Spleen (tissue), 11 donors: ENCODE measurements at regions not wholly inside any gene's neighbourhood (a gene's known extent, or its start where the extent isn't known, plus 50 kb on each side); places are given as distances from the start of the nearest gene placed in this dataset.

Experiments
- DNase-seq: peaks from one replicate; pipeline ENCODE4 v3.0.0-alpha.2; 2020
- H3K27ac ChIP-seq, 8 donors: fragments of 200-600 bp; sonication (generic) in 7 of 8; 1 replicate in 4 of 8; 2 replicates in 4 of 8; pipeline versions ENCODE4 v1.5.0 to v1.8.0; 2016 to 2021; ENCODE audit warnings: inconsistent platforms in 4 of 8, mild to moderate bottlenecking in 4 of 8, moderate library complexity in 1 of 8
- H3K27me3 ChIP-seq, 7 donors: fragments of 200-600 bp; sonication (generic) in 6 of 7; replicated peaks in 1 of 7; 1 replicate in 4 of 7; 2 replicates in 3 of 7; pipeline versions ENCODE4 v1.5.0 to v1.8.0; 2016 to 2021; ENCODE audit warnings: inconsistent platforms in 3 of 7, mild to moderate bottlenecking in 1 of 7
- H3K36me3 ChIP-seq, 6 donors: fragments of 200-600 bp; sonication (generic) in 5 of 6; 1 replicate in 4 of 6; 2 replicates in 2 of 6; pipeline versions ENCODE4 v1.5.0 to v1.8.0; 2016 to 2021; ENCODE audit warnings: inconsistent platforms in 2 of 6
- H3K4me1 ChIP-seq, 6 donors: fragments of 200-600 bp; sonication (generic) in 5 of 6; 1 replicate in 3 of 6; 2 replicates in 3 of 6; pipeline versions ENCODE4 v1.5.0 to v1.8.0; 2016 to 2021; ENCODE audit warnings: inconsistent platforms in 3 of 6
- H3K4me3 ChIP-seq, 8 donors: fragments of 200-600 bp; sonication (generic) in 7 of 8; 1 replicate in 4 of 8; 2 replicates in 4 of 8; pipeline versions ENCODE4 v1.5.0 to v1.8.0; 2016 to 2021; ENCODE audit warnings: inconsistent platforms in 4 of 8, mild to moderate bottlenecking in 4 of 8, moderate library complexity in 2 of 8
- H3K9me3 ChIP-seq, 8 donors: fragments of 200-600 bp; sonication (generic) in 7 of 8; 1 replicate in 4 of 8; 2 replicates in 4 of 8; pipeline versions ENCODE4 v1.5.0 to v1.8.0; 2016 to 2021; ENCODE audit warnings: inconsistent platforms in 4 of 8
- POLR2A ChIP-seq, 3 donors: fragments of 450-650 bp; IDR thresholded peaks; one replicate each; pipeline ENCODE4 v1.5.1; 2017; ENCODE audit warnings: antibody characterized with exemption in 3 of 3, mild to moderate bottlenecking in 1 of 3
- POLR2AphosphoS5 ChIP-seq, 3 donors: sonication (generic); formaldehyde crosslinking; IDR thresholded peaks; one replicate each; pipeline ENCODE4 v1.5.1; 2017; ENCODE audit warnings: antibody characterized with exemption in 3 of 3
- WGBS, 5 donors: extraction: QIAGEN DNeasy Blood & Tissue Kit in 3 of 5; methylation state at CpG; one replicate each; pipeline versions ENCODE4 v1.1.5 to v1.1.7; 2013 to 2018; 5-methylcytosine and 5-hydroxymethylcytosine counted together
- intact Hi-C: fragments of 100-400 bp; cut with DNase I; formaldehyde crosslinking; loops from one replicate; pipeline ENCODE4 v1.15.0; 2023; ENCODE audit warnings: low total_unique reads
- TF ChIP-seq, protein P1 (sequence below), 11 experiments: fragments of 200-600 bp in 7 of 11; fragments of 450-650 bp in 4 of 11; sonication (generic) in 4 of 11; IDR thresholded peaks in 8 of 11; conservative IDR thresholded peaks in 3 of 11; 1 replicate in 7 of 11; 2 replicates in 4 of 11; pipeline versions ENCODE4 v1.4.0 to v1.8.0; 2016 to 2021; ENCODE audit warnings: antibody characterized with exemption in 11 of 11, inconsistent platforms in 4 of 11, mild to moderate bottlenecking in 1 of 11
- donor health status: healthy with polysubstance abuse.
- donor health status: DM: no; HTN: no; CAD: no; lungs with moderate emphysema.
- donor health status: DM: no; HTN: no; CAD: no.
- donor health status: Bipolar disorder and iron deficiency.
- donor health status: healthy.
- donor health status: DM: no; HTN: no; CAD: no.
- donor health status: DM: yes; HTN: yes; CAD: no.

DNA sequence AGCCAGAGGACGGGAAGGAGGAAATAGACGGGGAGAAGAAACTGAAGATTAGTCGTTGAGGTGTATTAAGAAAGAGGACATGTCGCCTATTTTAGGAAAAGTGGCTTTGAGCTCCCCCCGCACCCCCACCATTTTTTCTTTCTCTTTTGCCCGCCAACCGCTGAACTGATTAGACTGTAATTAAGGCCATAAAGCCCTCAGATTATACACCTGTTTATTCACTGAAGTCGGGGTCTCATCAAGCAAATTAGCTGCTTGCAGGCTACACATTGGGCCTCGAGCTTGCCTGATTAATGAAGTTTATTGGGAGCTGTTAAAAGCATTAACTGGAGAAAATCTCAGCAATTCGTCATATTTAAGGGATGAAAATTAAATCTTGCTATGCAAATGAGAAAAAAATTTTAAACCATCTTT lies 119.4 kb upstream of the RRP15 start:
- no peak for TF ChIP-seq POLR2AphosphoS5 (IDR thresholded peaks at IDR 0.05)
- TF ChIP-seq, protein P1, sequence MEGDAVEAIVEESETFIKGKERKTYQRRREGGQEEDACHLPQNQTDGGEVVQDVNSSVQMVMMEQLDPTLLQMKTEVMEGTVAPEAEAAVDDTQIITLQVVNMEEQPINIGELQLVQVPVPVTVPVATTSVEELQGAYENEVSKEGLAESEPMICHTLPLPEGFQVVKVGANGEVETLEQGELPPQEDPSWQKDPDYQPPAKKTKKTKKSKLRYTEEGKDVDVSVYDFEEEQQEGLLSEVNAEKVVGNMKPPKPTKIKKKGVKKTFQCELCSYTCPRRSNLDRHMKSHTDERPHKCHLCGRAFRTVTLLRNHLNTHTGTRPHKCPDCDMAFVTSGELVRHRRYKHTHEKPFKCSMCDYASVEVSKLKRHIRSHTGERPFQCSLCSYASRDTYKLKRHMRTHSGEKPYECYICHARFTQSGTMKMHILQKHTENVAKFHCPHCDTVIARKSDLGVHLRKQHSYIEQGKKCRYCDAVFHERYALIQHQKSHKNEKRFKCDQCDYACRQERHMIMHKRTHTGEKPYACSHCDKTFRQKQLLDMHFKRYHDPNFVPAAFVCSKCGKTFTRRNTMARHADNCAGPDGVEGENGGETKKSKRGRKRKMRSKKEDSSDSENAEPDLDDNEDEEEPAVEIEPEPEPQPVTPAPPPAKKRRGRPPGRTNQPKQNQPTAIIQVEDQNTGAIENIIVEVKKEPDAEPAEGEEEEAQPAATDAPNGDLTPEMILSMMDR (IDR thresholded peaks at IDR 0.05 in 8 of 11, conservative IDR thresholded peaks at IDR 0.05 in 3 of 11), result no peak
- TF ChIP-seq POLR2A (IDR thresholded peaks at IDR 0.05), result no peak
- peaks cover 0 to 26% (median 23%) of the 10 kb centered on the region in 6 donors for H3K4me1 ChIP-seq
- peaks cover 4 to 95% (median 69%) of the 10 kb centered on the region in 7 donors for H3K27me3 ChIP-seq
- H3K36me3 ChIP-seq, result no peaks in the 10 kb centered on the region
- H3K27ac ChIP-seq, result no peak overlapping the region
- peak overlapping the region in 7 of 8 donors; percentile 22 to 69 (median 46) for H3K4me3 ChIP-seq
- DNase-seq, result no peak
- WGBS, 5 donors, result 1 to 4% (median 3%) methylated on average over 10 of the region's 10 CpGs
- intact Hi-C loops, result no loop called here
- no peaks in the 10 kb centered on the region for H3K9me3 ChIP-seq

DNA sequence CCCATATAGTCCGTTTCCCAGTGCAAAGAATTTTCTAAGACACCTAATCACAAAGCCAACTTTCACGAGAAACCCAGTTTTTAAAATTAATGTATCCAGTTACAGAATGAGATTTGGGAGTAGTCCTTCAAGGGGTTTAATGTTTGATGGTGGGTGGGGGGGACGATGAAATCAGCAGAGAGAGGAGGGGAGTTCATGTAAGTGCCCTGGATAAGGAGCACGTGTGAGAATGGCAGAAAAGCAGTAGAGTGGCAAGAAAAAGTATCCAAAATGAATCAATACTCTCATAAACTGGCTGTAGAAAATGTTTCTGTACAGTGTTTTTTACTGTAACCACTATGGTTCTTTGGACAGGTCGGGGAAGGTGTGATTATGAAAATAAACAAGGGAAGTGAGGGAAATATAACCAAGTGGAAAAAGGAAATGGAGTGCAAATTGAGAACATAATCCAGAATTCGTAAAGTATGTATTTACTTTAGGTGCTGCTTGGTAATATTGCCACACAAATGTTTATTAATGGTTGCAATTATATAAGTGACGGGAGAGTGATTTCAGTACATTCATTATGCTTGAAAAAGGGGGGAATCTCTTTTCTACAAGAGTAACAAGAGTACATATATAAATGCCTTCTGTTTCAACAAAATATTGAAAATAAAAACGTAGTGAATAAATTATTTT lies 118.7 kb upstream of the RRP15 start:
- WGBS, 5 donors, result 20 to 27% (median 23%) methylated on average over 8 of the region's 8 CpGs
- no peaks in the 10 kb centered on the region for H3K36me3 ChIP-seq
- H3K4me3 ChIP-seq, result no peak overlapping the region
- TF ChIP-seq, protein P1 (IDR thresholded peaks at IDR 0.05 in 8 of 11, conservative IDR thresholded peaks at IDR 0.05 in 3 of 11), result no peak
- no peak for TF ChIP-seq POLR2AphosphoS5 (IDR thresholded peaks at IDR 0.05)
- no peak for TF ChIP-seq POLR2A (IDR thresholded peaks at IDR 0.05)
- no peak for DNase-seq
- H3K4me1 ChIP-seq, result peaks cover 0 to 26% (median 23%) of the 10 kb centered on the region in 6 donors
- no peak overlapping the region for H3K27ac ChIP-seq
- peaks cover 4 to 97% (median 69%) of the 10 kb centered on the region in 7 donors for H3K27me3 ChIP-seq
- no peaks in the 10 kb centered on the region for H3K9me3 ChIP-seq
- intact Hi-C loops, result no loop called here

DNA sequence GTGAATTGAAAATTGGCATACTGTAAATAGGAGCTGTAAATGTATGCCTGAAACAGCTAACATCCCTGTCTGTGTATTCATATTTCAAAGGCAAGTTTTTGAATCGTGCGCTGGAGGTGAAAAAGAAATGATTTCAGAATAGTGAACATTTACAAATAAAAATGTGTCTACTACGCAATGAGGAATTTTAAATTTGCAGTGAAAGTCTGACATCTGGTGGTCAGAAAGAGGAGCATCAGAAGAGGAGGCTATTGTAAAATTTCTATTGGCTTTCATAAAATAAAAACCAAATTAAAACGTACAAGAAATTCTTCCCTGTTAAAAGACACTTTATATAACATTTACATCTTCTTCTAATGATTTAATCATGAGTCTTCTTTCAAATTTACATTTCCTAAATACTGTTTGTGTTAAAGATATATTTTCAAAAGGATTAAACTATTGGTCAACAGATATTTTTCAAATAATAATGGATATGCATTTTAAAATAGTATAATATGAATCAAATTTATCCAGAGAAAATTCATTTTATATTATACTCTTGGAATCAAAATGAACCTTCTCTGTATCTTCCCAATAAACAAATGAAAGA lies 113.7 kb upstream of the RRP15 start:
- intact Hi-C loops, result no loop called here
- 4 to 7% (median 4%) methylated on average over 4 of the region's 4 CpGs for whole genome bisulfite sequencing, 5 donors
- H3K27me3 ChIP-seq, result peaks cover 0 to 70% (median 24%) of the 10 kb centered on the region in 7 donors

DNA sequence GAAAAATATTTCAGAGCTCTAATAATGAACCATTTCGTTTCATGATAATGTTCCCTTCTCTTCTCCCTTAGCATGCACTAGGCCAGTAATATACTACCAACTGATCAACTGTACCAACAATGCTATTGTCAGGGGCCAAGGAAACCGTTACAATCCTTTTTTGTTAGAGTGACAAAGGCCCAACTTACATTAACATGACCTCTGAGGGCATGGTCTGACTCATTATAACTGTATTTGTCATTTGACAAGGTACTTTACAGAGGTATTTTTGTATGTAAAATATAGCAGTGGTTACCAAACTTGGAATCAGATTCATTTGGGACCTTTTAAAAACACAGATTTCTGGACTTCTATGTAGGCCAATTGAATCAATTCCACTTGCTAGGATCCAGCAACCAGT lies 102.6 kb upstream of the RRP15 start:
- Histone ChIP-seq H3K27ac (no peak overlapping the region), H3K36me3 (no peaks in the 10 kb centered on the region), H3K9me3 (no peaks in the 10 kb centered on the region), H3K27me3 (peaks cover 0 to 5% (median 0%) of the 10 kb centered on the region in 7 donors), H3K4me1 (no peaks in the 10 kb centered on the region), H3K4me3 (no peak overlapping the region)
- no peak for DNase-seq
- 43 to 56% (median 51%) methylated on average over 2 of the region's 2 CpGs for WGBS, 5 donors
- TF ChIP-seq POLR2A (IDR thresholded peaks at IDR 0.05) (no peak), POLR2AphosphoS5 (IDR thresholded peaks at IDR 0.05) (no peak)
- TF ChIP-seq, protein P1 (IDR thresholded peaks at IDR 0.05 in 8 of 11, conservative IDR thresholded peaks at IDR 0.05 in 3 of 11), result no peak
- intact Hi-C loops, result no loop called here

More for the DNA sequence above, 113.7 kb upstream of the RRP15 start:
- no peaks in the 10 kb centered on the region for H3K4me1 ChIP-seq
- TF ChIP-seq POLR2AphosphoS5 (IDR thresholded peaks at IDR 0.05) (no peak), POLR2A (IDR thresholded peaks at IDR 0.05) (no peak)
- TF ChIP-seq, protein P1 (IDR thresholded peaks at IDR 0.05 in 8 of 11, conservative IDR thresholded peaks at IDR 0.05 in 3 of 11), result peak in 9 of 11 experiments; percentile 30 to 70 (median 49)
- H3K27ac ChIP-seq, result no peak overlapping the region
- no peaks in the 10 kb centered on the region for H3K36me3 ChIP-seq
- DNase-seq, result no peak
- no peaks in the 10 kb centered on the region for H3K9me3 ChIP-seq
- H3K4me3 ChIP-seq, result no peak overlapping the region
